Endothelial cell of umbilical vein (primary cell): ENCODE measurements at regions not wholly inside any gene's neighbourhood (a gene's known extent, or its start where the extent isn't known, plus 50 kb on each side); places are given as distances from the start of the nearest gene placed in this dataset.

Experiments used
- BruUV-seq: library from RNA; stranded (reverse); fragments of 400-500 nt; replicated peaks from 2 replicates; lab custom pipeline; 2021; lab: Mats Ljungman, UMichigan
- CTCF ChIA-PET: fragments of 300-600, 350-600 bp; sonication (Branson Sonifier 250); formaldehyde crosslinking; loops from one replicate; lab custom pipeline; 2021; ENCODE audit warnings: antibody characterized with exemption, inconsistent platforms; lab: Charles Lee
- POLR2A ChIA-PET: fragments of 300-600, 350-600 bp; sonication (Branson Sonifier 250); formaldehyde crosslinking; loops from one replicate; lab custom pipeline; 2021; ENCODE audit warnings: antibody characterized with exemption, inconsistent platforms; lab: Charles Lee
- DNase-seq: peaks from one replicate; pipeline ENCODE4 v3.0.0-alpha.2; 2011; ENCODE audit warnings: low read depth, low spot score
- FAIRE-seq: peaks from 2 replicates; lab custom pipeline; 2011; peaks lifted over from hg19 to GRCh38; lab: Jason Lieb, UNC
- H2AFZ ChIP-seq: 2 replicates; pipeline ENCODE4 v1.6.0; 2012; ENCODE audit warnings: low read depth, low read length, control low read depth, inconsistent platforms
- H3K27ac ChIP-seq: 2 replicates; pipeline ENCODE4 v1.5.1; 2011; ENCODE audit warnings: low read depth, mild to moderate bottlenecking, control low read depth, low read length, moderate library complexity; ENCODE audit not compliant: insufficient read depth
- H3K27me3 ChIP-seq, 2 experiments: 2 replicates each; pipeline versions ENCODE4 v1.6.0 to v1.6.1; 2011; ENCODE audit warnings: low read length in 2 of 2, mixed read lengths in 1 of 2; ENCODE audit not compliant: control insufficient read depth in 2 of 2, insufficient read depth in 2 of 2
- H3K36me3 ChIP-seq, 2 experiments: 2 replicates in 1 of 2; 3 replicates in 1 of 2; pipeline ENCODE4 v1.5.1; 2011; ENCODE audit warnings: low read length in 2 of 2, mild to moderate bottlenecking in 1 of 2, moderate library complexity in 1 of 2; ENCODE audit not compliant: control insufficient read depth in 2 of 2, insufficient read depth in 2 of 2; ENCODE audit errors: extremely low read depth in 1 of 2
- H3K4me1 ChIP-seq: 3 replicates; pipeline ENCODE4 v1.5.1; 2011; ENCODE audit warnings: mild to moderate bottlenecking, low read length; ENCODE audit not compliant: control insufficient read depth, insufficient read depth; ENCODE audit errors: extremely low read depth
- H3K4me2 ChIP-seq: 2 replicates; pipeline ENCODE4 v1.6.1; 2011; ENCODE audit warnings: low read length, control low read depth, mixed read lengths; ENCODE audit not compliant: insufficient read depth
- H3K4me3 ChIP-seq, 3 experiments: fragments of 200-600 bp in 1 of 3; sonication (generic), shearing (Covaris generic) in 1 of 3; replicated peaks in 1 of 3; 2 replicates each; pipeline ENCODE4 v1.5.1; 2011 to 2016; ENCODE audit warnings: control low read depth in 3 of 3, low read length in 3 of 3, mild to moderate bottlenecking in 2 of 3, inconsistent platforms in 1 of 3, low read depth in 1 of 3, moderate library complexity in 1 of 3; ENCODE audit not compliant: insufficient read depth in 1 of 3
- H3K79me2 ChIP-seq: 2 replicates; pipeline ENCODE4 v1.6.0; 2012; ENCODE audit warnings: low read length, inconsistent platforms; ENCODE audit not compliant: control insufficient read depth, insufficient read depth
- H3K9ac ChIP-seq: replicated peaks from 2 replicates; pipeline ENCODE3; 2011; ENCODE audit warnings: low read length, control low read depth; ENCODE audit not compliant: insufficient read depth; ENCODE audit errors: extremely low read depth
- H3K9me1 ChIP-seq: replicated peaks from 3 replicates; pipeline ENCODE4 v1.6.0; 2011; ENCODE audit warnings: mild to moderate bottlenecking, low read length; ENCODE audit not compliant: control insufficient read depth, insufficient read depth; ENCODE audit errors: extremely low read depth
- H3K9me3 ChIP-seq: replicated peaks from 2 replicates; pipeline ENCODE4 v1.5.1; 2012; ENCODE audit warnings: low read length, inconsistent platforms; ENCODE audit not compliant: control insufficient read depth, insufficient read depth
- H4K20me1 ChIP-seq: replicated peaks from 2 replicates; pipeline ENCODE3; 2011; ENCODE audit warnings: mild to moderate bottlenecking, low read length; ENCODE audit not compliant: control insufficient read depth, insufficient read depth; ENCODE audit errors: extremely low read depth
- EZH2 ChIP-seq: IDR thresholded peaks from 2 replicates; pipeline ENCODE4 v1.6.1; 2012; ENCODE audit warnings: borderline replicate concordance, low read depth, mild to moderate bottlenecking, moderate library complexity, low read length, inconsistent platforms; ENCODE audit not compliant: severe bottlenecking
- FOS ChIP-seq: IDR thresholded peaks from 2 replicates; pipeline ENCODE4 v1.6.1; 2011; ENCODE audit warnings: mild to moderate bottlenecking, low read length, moderate library complexity, borderline replicate concordance; ENCODE audit not compliant: insufficient read depth
- GATA2 ChIP-seq: IDR thresholded peaks from 2 replicates; pipeline ENCODE4 v1.7.0; 2011; ENCODE audit warnings: low read depth, mild to moderate bottlenecking, moderate library complexity, mixed read lengths, low read length; ENCODE audit not compliant: insufficient read length, insufficient read depth
- JUN ChIP-seq: IDR thresholded peaks from 2 replicates; pipeline ENCODE4 v1.6.1; 2011; ENCODE audit warnings: borderline replicate concordance, low read depth; ENCODE audit not compliant: insufficient read length, insufficient read depth
- MYC ChIP-seq: IDR thresholded peaks from one replicate; pipeline ENCODE4 v1.6.1; 2011; ENCODE audit warnings: mild to moderate bottlenecking, low read depth, low read length
- POLR2A ChIP-seq: IDR thresholded peaks from 2 replicates; pipeline ENCODE4 v1.6.1; 2012; ENCODE audit warnings: low read depth, mild to moderate bottlenecking, control low read depth, low read length
- POLR2AphosphoS5 ChIP-seq: IDR thresholded peaks from 2 replicates; pipeline ENCODE4 v1.6.1; 2012; ENCODE audit warnings: low read depth, mild to moderate bottlenecking, control low read depth, low read length, moderate library complexity; ENCODE audit not compliant: insufficient read depth
- dilution Hi-C: fragments of 300-500 bp; cut with MboI; formaldehyde crosslinking; loops from one replicate; pipeline ENCODE4 v1.15.0; 2019; ENCODE audit warnings: low sequenced_read_pairs; ENCODE audit not compliant: extremely low pct_ligation_motif_present
- intact Hi-C: fragments of 100-400 bp; cut with micrococcal nuclease; formaldehyde crosslinking; loops from one replicate; pipeline ENCODE4 v1.10.0; 2022
- TF ChIP-seq, protein P1 (sequence below), 2 donors: IDR thresholded peaks; 1 replicate in 1 of 2; 2 replicates in 1 of 2; pipeline ENCODE4 v1.5.1; 2011; ENCODE audit warnings: low read length in 2 of 2, mild to moderate bottlenecking in 2 of 2, moderate library complexity in 2 of 2, control low read depth in 1 of 2, inconsistent platforms in 1 of 2, low read depth in 1 of 2; ENCODE audit not compliant: insufficient read depth in 1 of 2; ENCODE audit errors: extremely low read depth in 1 of 2
- TF ChIP-seq, protein P2 (sequence below): IDR thresholded peaks from 2 replicates; pipeline ENCODE4 v1.6.1; 2011; ENCODE audit not compliant: insufficient read depth, insufficient read length

DNA sequence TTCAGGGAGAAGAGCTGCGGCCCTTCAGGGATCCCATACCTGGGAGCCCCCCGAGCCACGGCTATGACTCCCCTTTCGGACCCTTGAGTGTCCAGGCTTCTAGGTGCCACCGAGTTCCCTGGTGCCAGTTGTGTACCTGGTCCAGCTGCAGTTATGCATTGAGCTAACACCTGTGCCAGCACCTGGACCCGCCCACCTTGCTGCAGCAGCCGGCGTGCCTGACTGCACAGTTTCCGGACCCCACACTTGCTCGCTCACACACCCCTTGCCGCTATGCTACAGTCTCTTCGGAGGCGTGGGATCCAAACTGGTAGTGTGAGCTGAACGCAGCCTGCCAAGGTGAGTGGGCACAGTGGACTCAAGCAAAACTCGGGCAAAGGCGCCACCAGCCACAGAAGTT lies 284.5 kb upstream of the ROBO1 start:
- dilution Hi-C loops = no loop called here
- no peak for FAIRE-seq
- TF ChIP-seq, protein P1, sequence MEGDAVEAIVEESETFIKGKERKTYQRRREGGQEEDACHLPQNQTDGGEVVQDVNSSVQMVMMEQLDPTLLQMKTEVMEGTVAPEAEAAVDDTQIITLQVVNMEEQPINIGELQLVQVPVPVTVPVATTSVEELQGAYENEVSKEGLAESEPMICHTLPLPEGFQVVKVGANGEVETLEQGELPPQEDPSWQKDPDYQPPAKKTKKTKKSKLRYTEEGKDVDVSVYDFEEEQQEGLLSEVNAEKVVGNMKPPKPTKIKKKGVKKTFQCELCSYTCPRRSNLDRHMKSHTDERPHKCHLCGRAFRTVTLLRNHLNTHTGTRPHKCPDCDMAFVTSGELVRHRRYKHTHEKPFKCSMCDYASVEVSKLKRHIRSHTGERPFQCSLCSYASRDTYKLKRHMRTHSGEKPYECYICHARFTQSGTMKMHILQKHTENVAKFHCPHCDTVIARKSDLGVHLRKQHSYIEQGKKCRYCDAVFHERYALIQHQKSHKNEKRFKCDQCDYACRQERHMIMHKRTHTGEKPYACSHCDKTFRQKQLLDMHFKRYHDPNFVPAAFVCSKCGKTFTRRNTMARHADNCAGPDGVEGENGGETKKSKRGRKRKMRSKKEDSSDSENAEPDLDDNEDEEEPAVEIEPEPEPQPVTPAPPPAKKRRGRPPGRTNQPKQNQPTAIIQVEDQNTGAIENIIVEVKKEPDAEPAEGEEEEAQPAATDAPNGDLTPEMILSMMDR (IDR thresholded peaks at IDR 0.05; ENCODE audit: extremely low read depth in 1 of 2, insufficient read depth in 1 of 2, low read depth in 1 of 2, low read length in 2 of 2) = no peak
- TF ChIP-seq, protein P2, sequence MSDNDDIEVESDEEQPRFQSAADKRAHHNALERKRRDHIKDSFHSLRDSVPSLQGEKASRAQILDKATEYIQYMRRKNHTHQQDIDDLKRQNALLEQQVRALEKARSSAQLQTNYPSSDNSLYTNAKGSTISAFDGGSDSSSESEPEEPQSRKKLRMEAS = no peak
- TF ChIP-seq FOS = no peak
- TF ChIP-seq EZH2 = no peak
- no peak for TF ChIP-seq JUN
- TF ChIP-seq MYC = no peak
- no peak for TF ChIP-seq POLR2A
- no peak for TF ChIP-seq GATA2
- TF ChIP-seq POLR2AphosphoS5 = no peak
- no peaks in the 10 kb centered on the region for H3K36me3 ChIP-seq
- no peaks in the 10 kb centered on the region for H3K79me2 ChIP-seq
- H3K4me2 ChIP-seq = no peak overlapping the region
- intact Hi-C loops = no loop called here
- no peaks in the 10 kb centered on the region for H3K27me3 ChIP-seq
- no peak overlapping the region for H3K9ac ChIP-seq
- no peaks in the 10 kb centered on the region for H3K9me3 ChIP-seq
- H2AFZ ChIP-seq = no peak overlapping the region
- no peak overlapping the region for H3K4me3 ChIP-seq
- ChIA-PET CTCF (no interaction called here), POLR2A (no interaction called here)
- DNase-seq = no peak
- no peaks in the 10 kb centered on the region for H4K20me1 ChIP-seq
- H3K27ac ChIP-seq = no peak overlapping the region
- no peaks in the 10 kb centered on the region for H3K4me1 ChIP-seq
- BruUV-seq = no TSS peak
- no peaks in the 10 kb centered on the region for H3K9me1 ChIP-seq
